ENCODE measurements at regions not wholly inside any gene's neighbourhood (a gene's known extent, or its start where the extent isn't known, plus 50 kb on each side); places are given as distances from the start of the nearest gene placed in this dataset.

- no peaks in the 10 kb centered on the region for H3K36me3 ChIP-seq (ENCODE audit: insufficient read depth, low read length, poor library complexity, severe bottlenecking)
- POLR2A ChIA-PET (ENCODE audit: low non-redundant PET): no interaction called here
- no peak for DNase-seq (ENCODE audit: low spot score)
- BruUV-seq (replicated peaks): no TSS peak
- no peak overlapping the region for H3K4me3 ChIP-seq (ENCODE audit: low read depth, low read length, poor library complexity, severe bottlenecking)
- no peaks in the 10 kb centered on the region for H3K27me3 ChIP-seq (replicated peaks; ENCODE audit: insufficient read depth, low read depth, low read length, poor library complexity)
- H3K9me3 ChIP-seq (ENCODE audit: low read depth, low read length, poor library complexity, severe bottlenecking): no peaks in the 10 kb centered on the region
- CTCF ChIA-PET: no interaction called here
- H3K27ac ChIP-seq (ENCODE audit: low read depth, low read length, poor library complexity, severe bottlenecking): no peak overlapping the region
- intact Hi-C loops (cut with micrococcal nuclease; ENCODE audit: unreplicated experiment): no loop called here
- TF ChIP-seq CTCF (conservative IDR thresholded peaks at IDR 0.05; ENCODE audit: low read depth, low read length) (no peak), EZH2 (IDR thresholded peaks at IDR 0.05; ENCODE audit: borderline replicate concordance, low read depth, low read length, poor library complexity, severe bottlenecking) (no peak)
- H3K4me1 ChIP-seq (ENCODE audit: insufficient read depth, low read length, poor library complexity, severe bottlenecking): peaks cover 7% of the 10 kb centered on the region
Measured at GRCh38 chr6:16976385-16977183, 125.3 kb upstream of the STMND1 start.

GRCh38 chr6:16974704-16975359, 127.0 kb upstream of the STMND1 start:
- DNase-seq (ENCODE audit: low spot score): no peak
- Histone ChIP-seq H3K27me3 (replicated peaks; ENCODE audit: insufficient read depth, low read depth, low read length, poor library complexity) (no peaks in the 10 kb centered on the region), H3K36me3 (ENCODE audit: insufficient read depth, low read length, poor library complexity, severe bottlenecking) (no peaks in the 10 kb centered on the region), H3K9me3 (ENCODE audit: low read depth, low read length, poor library complexity, severe bottlenecking) (no peaks in the 10 kb centered on the region), H3K27ac (ENCODE audit: low read depth, low read length, poor library complexity, severe bottlenecking) (no peak overlapping the region), H3K4me3 (ENCODE audit: low read depth, low read length, poor library complexity, severe bottlenecking) (no peak overlapping the region), H3K4me1 (ENCODE audit: insufficient read depth, low read length, poor library complexity, severe bottlenecking) (peaks cover 15% of the 10 kb centered on the region)
- no peak for TF ChIP-seq EZH2 (IDR thresholded peaks at IDR 0.05; ENCODE audit: borderline replicate concordance, low read depth, low read length, poor library complexity, severe bottlenecking)
- TF ChIP-seq CTCF (conservative IDR thresholded peaks at IDR 0.05; ENCODE audit: low read depth, low read length): no peak
- ChIA-PET POLR2A (ENCODE audit: low non-redundant PET) (no interaction called here), CTCF (no interaction called here)
- no TSS peak for BruUV-seq (replicated peaks)
- intact Hi-C loops (cut with micrococcal nuclease; ENCODE audit: unreplicated experiment): loop anchor here (5.0 kb wide), 1 partner anchor 112 kb away; no protein-coding TSS in a partner anchor

- Histone ChIP-seq H3K27ac (ENCODE audit: low read depth, low read length, poor library complexity, severe bottlenecking) (no peak overlapping the region), H3K27me3 (replicated peaks; ENCODE audit: insufficient read depth, low read depth, low read length, poor library complexity) (no peaks in the 10 kb centered on the region), H3K4me1 (ENCODE audit: insufficient read depth, low read length, poor library complexity, severe bottlenecking) (peaks cover 21% of the 10 kb centered on the region), H3K36me3 (ENCODE audit: insufficient read depth, low read length, poor library complexity, severe bottlenecking) (no peaks in the 10 kb centered on the region), H3K4me3 (ENCODE audit: low read depth, low read length, poor library complexity, severe bottlenecking) (no peak overlapping the region), H3K9me3 (ENCODE audit: low read depth, low read length, poor library complexity, severe bottlenecking) (no peaks in the 10 kb centered on the region)
- CTCF ChIA-PET: no interaction called here
- POLR2A ChIA-PET (ENCODE audit: low non-redundant PET): no interaction called here
- BruUV-seq (replicated peaks): no TSS peak
- intact Hi-C loops (cut with micrococcal nuclease; ENCODE audit: unreplicated experiment): loop anchor here (5.0 kb wide), 1 partner anchor 113 kb away; no protein-coding TSS in a partner anchor
- no peak for DNase-seq (ENCODE audit: low spot score)
- TF ChIP-seq EZH2 (IDR thresholded peaks at IDR 0.05; ENCODE audit: borderline replicate concordance, low read depth, low read length, poor library complexity, severe bottlenecking) (no peak), CTCF (conservative IDR thresholded peaks at IDR 0.05; ENCODE audit: low read depth, low read length) (no peak)
Measured at GRCh38 chr6:16974387-16974673, 127.5 kb upstream of the STMND1 start.
